ENCODE measurements at regions not wholly inside any gene's neighbourhood (a gene's known extent, or its start where the extent isn't known, plus 50 kb on each side); places are given as distances from the start of the nearest gene placed in this dataset.
"Not testable (repeated sequence)": the region's sequence is repeated elsewhere in the genome, so short reads cannot be mapped to it uniquely, and the experiment has no call there.

GRCh38 chr20:55439070-55439469, 566.2 kb downstream of the CBLN4 start:
- DNase-seq (ENCODE audit: low read depth) = no peak
- no peak overlapping the region for H3K4me3 ChIP-seq (ENCODE audit: low read length)
- TF ChIP-seq, protein P1, sequence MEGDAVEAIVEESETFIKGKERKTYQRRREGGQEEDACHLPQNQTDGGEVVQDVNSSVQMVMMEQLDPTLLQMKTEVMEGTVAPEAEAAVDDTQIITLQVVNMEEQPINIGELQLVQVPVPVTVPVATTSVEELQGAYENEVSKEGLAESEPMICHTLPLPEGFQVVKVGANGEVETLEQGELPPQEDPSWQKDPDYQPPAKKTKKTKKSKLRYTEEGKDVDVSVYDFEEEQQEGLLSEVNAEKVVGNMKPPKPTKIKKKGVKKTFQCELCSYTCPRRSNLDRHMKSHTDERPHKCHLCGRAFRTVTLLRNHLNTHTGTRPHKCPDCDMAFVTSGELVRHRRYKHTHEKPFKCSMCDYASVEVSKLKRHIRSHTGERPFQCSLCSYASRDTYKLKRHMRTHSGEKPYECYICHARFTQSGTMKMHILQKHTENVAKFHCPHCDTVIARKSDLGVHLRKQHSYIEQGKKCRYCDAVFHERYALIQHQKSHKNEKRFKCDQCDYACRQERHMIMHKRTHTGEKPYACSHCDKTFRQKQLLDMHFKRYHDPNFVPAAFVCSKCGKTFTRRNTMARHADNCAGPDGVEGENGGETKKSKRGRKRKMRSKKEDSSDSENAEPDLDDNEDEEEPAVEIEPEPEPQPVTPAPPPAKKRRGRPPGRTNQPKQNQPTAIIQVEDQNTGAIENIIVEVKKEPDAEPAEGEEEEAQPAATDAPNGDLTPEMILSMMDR (conservative IDR thresholded peaks at IDR 0.05; ENCODE audit: low read depth, low read length) = no peak

- TF ChIP-seq, protein P1 (conservative IDR thresholded peaks at IDR 0.05; ENCODE audit: low read depth, low read length) = no peak
- H3K4me3 ChIP-seq (ENCODE audit: low read length) = no peak overlapping the region
- no peak for DNase-seq (ENCODE audit: low read depth)
These were observed 567.4 kb downstream of the CBLN4 start for GRCh38 chr20:55437798-55438415.

DNA sequence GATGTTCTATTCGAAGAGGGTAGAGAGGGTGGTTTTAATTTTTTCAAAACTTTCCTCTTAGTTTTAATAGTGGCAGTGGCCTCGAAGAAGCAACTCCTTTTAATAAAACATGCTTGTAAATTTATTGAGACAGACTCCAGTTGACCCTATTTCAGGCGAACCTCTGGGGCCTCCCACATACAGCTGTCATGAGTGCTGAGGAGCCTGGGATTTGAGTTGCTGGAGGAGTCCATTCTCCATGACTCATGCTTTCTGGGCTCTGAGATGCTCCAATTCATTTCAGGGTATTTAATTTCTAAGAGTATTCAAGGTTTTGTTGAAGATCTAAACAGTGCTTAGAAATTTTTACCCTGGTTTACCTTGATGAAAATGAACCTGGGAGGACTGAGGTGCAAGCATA, 580.4 kb downstream of the CBLN4 start:
- TF ChIP-seq, protein P1 (conservative IDR thresholded peaks at IDR 0.05; ENCODE audit: low read depth, low read length) = no peak
- no peak overlapping the region for H3K4me3 ChIP-seq (ENCODE audit: low read length)
- DNase-seq (ENCODE audit: low read depth) = no peak

- TF ChIP-seq, protein P1 (conservative IDR thresholded peaks at IDR 0.05; ENCODE audit: low read depth, low read length) = no peak
- no peak overlapping the region for H3K4me3 ChIP-seq (ENCODE audit: low read length)
- DNase-seq (ENCODE audit: low read depth) = no peak
These were observed 580.8 kb downstream of the CBLN4 start for GRCh38 chr20:55424476-55424875.

DNA sequence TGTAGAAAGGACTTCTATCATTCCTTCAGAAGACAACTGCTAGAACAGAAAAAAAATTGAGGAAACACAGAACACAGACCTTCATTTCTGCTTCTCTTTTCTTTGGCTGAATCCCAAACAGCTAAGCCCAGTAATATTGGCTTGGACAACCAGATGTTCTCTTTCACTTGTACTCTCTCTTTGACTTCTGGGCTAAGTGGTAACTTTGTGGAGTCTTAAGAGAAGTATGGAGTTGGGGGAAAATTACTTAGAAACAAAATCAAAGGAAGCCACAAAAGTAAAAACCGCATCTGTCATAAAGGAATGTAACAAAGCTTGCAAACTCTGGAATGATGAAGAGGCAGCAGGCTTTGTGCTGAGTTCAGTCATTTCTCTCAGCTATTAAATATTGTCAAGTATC, 587.5 kb downstream of the CBLN4 start:
- TF ChIP-seq, protein P1 (conservative IDR thresholded peaks at IDR 0.05; ENCODE audit: low read depth, low read length) = no peak
- H3K4me3 ChIP-seq (ENCODE audit: low read length) = no peak overlapping the region
- DNase-seq (ENCODE audit: low read depth) = no peak

DNA sequence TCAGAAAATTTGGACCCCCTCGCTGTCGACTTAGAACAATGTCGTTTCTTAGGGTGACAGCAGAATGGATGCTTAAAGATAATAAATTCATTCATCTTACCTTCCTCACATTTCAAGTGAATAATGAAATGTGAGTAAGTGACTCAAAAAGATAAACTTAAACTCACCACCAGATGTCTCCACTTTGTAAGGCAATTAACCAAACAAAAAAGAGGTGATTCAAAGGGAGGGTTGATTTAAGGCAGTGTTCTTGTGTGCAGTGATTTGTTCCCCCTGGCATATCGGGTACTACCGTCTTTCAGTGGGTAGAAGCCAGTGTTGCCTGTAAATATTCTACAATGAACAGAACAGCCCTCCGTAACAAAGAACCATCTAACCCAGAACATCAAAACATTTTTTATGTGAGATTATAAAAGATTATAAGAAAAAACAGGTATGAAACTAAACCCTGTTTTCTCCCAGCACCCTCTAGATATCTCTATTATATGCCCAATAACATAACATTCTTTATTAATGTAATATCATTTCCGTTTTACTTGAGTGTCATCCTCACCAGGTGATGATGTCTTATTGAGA, 589.7 kb downstream of the CBLN4 start:
- H3K4me3 ChIP-seq (ENCODE audit: low read length) = no peak overlapping the region
- TF ChIP-seq, protein P1 (conservative IDR thresholded peaks at IDR 0.05; ENCODE audit: low read depth, low read length) = no peak
- DNase-seq (ENCODE audit: low read depth) = no peak

DNA sequence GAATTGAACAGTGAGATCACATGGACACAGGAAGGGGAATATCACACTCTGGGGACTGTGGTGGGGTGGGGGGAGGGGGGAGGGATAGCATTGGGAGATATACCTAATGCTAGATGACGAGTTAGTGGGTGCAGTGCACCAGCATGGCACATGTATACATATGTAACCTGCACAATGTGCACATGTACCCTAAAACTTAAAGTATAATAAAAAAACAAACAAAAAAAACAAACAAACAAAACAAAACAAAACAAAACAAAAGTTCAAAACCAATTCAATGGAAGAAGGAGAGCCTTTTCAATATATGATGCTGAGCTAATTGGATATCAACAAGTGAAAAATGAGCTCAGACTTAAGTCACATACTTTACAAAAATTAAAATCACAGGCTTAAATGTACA, 592.8 kb downstream of the CBLN4 start:
- not testable (repeated sequence) for DNase-seq (ENCODE audit: low read depth); H3K4me3 ChIP-seq (ENCODE audit: low read length)

All from retinal pigment epithelial cell (primary cell).